H9 (cell line): ENCODE measurements at regions not wholly inside any gene's neighbourhood (a gene's known extent, or its start where the extent isn't known, plus 50 kb on each side); places are given as distances from the start of the nearest gene placed in this dataset.

Source experiments
- DNase-seq: peaks from one replicate; pipeline ENCODE4 v3.0.0-alpha.2; 2017
- H2AFZ ChIP-seq: one replicate; pipeline ENCODE4 v1.6.1; 2013; ENCODE audit warnings: mild to moderate bottlenecking, low read length, control low read depth, moderate library complexity
- H2AK5ac ChIP-seq: 2 replicates; pipeline ENCODE4 v1.6.1; 2013; ENCODE audit warnings: low read length, control low read depth, mixed read lengths; ENCODE audit not compliant: insufficient read length
- H2BK120ac ChIP-seq: one replicate; pipeline ENCODE4 v1.6.1; 2013; ENCODE audit warnings: low read depth, mild to moderate bottlenecking, low read length, control low read depth, inconsistent platforms; ENCODE audit not compliant: poor library complexity, severe bottlenecking
- H2BK12ac ChIP-seq: 2 replicates; pipeline ENCODE4 v1.6.1; 2013; ENCODE audit warnings: low read length, control low read depth, mixed read lengths, low read depth; ENCODE audit not compliant: insufficient read length
- H2BK15ac ChIP-seq: 2 replicates; pipeline ENCODE4 v1.6.1; 2013; ENCODE audit warnings: low read depth, low read length, control low read depth
- H2BK20ac ChIP-seq: one replicate; pipeline ENCODE4 v1.6.1; 2013; ENCODE audit warnings: low read depth, mild to moderate bottlenecking, low read length, control low read depth, inconsistent platforms; ENCODE audit not compliant: poor library complexity, severe bottlenecking
- H2BK5ac ChIP-seq: 2 replicates; pipeline ENCODE4 v1.6.1; 2013; ENCODE audit warnings: low read length, control low read depth, mixed read lengths; ENCODE audit not compliant: insufficient read length
- H3K14ac ChIP-seq: 2 replicates; pipeline ENCODE4 v1.6.1; 2013; ENCODE audit warnings: low read length, control low read depth; ENCODE audit not compliant: insufficient read depth
- H3K18ac ChIP-seq: 2 replicates; pipeline ENCODE4 v1.6.1; 2013; ENCODE audit warnings: low read depth, mild to moderate bottlenecking, mixed read lengths, low read length, control low read depth; ENCODE audit not compliant: insufficient read length
- H3K23ac ChIP-seq: 2 replicates; pipeline ENCODE4 v1.6.1; 2013; ENCODE audit warnings: low read length, control low read depth, mixed read lengths, low read depth; ENCODE audit not compliant: insufficient read length
- H3K23me2 ChIP-seq: 2 replicates; pipeline ENCODE4 v1.6.1; 2013; ENCODE audit warnings: low read depth, mild to moderate bottlenecking, mixed read lengths, low read length, control low read depth; ENCODE audit not compliant: insufficient read length, poor library complexity, severe bottlenecking
- H3K27ac ChIP-seq: 2 replicates; pipeline ENCODE4 v1.5.1; 2013; ENCODE audit warnings: low read length, control low read depth, mixed read lengths, low read depth; ENCODE audit not compliant: insufficient read length
- H3K27me3 ChIP-seq: 2 replicates; pipeline ENCODE4 v1.6.1; 2013; ENCODE audit warnings: low read length, control low read depth, inconsistent platforms; ENCODE audit not compliant: insufficient read depth
- H3K4ac ChIP-seq: 2 replicates; pipeline ENCODE4 v1.6.1; 2013; ENCODE audit warnings: low read depth, mild to moderate bottlenecking, control low read depth, inconsistent platforms, low read length, moderate library complexity
- H3K4me1 ChIP-seq: 2 replicates; pipeline ENCODE4 v1.6.1; 2013; ENCODE audit warnings: low read length, control low read depth, inconsistent platforms; ENCODE audit not compliant: insufficient read depth
- H3K4me2 ChIP-seq: 2 replicates; pipeline ENCODE4 v1.6.1; 2013; ENCODE audit warnings: low read length, control low read depth, mixed read lengths; ENCODE audit not compliant: insufficient read length, insufficient read depth
- H3K56ac ChIP-seq: 2 replicates; pipeline ENCODE4 v1.6.1; 2013; ENCODE audit warnings: low read depth, mild to moderate bottlenecking, mixed read lengths, low read length, control low read depth; ENCODE audit not compliant: insufficient read length
- H3K79me1 ChIP-seq: 2 replicates; pipeline ENCODE4 v1.6.1; 2013; ENCODE audit warnings: low read depth, mild to moderate bottlenecking, moderate library complexity, low read length, control low read depth, inconsistent platforms; ENCODE audit not compliant: insufficient read depth, poor library complexity, severe bottlenecking
- H3K79me2 ChIP-seq: 2 replicates; pipeline ENCODE4 v1.6.1; 2013; ENCODE audit warnings: low read length, control low read depth, inconsistent platforms; ENCODE audit not compliant: insufficient read depth
- H3K9ac ChIP-seq: 2 replicates; pipeline ENCODE4 v1.6.1; 2013; ENCODE audit warnings: low read length, control low read depth, mixed read lengths; ENCODE audit not compliant: insufficient read length; ENCODE audit errors: extremely low read depth
- H3K9me3 ChIP-seq: one replicate; pipeline ENCODE4 v1.6.1; 2013; ENCODE audit warnings: low read depth, low read length, inconsistent platforms; ENCODE audit not compliant: control insufficient read depth
- H3T11ph ChIP-seq: one replicate; pipeline ENCODE4 v1.6.1; 2013; ENCODE audit warnings: mild to moderate bottlenecking, low read length, control low read depth, inconsistent platforms
- H4K20me1 ChIP-seq: one replicate; pipeline ENCODE4 v1.6.1; 2013; ENCODE audit not compliant: control insufficient read depth, insufficient read length, insufficient read depth
- H4K5ac ChIP-seq: 2 replicates; pipeline ENCODE4 v1.6.1; 2013; ENCODE audit warnings: low read depth, mild to moderate bottlenecking, mixed read lengths, low read length, control low read depth; ENCODE audit not compliant: insufficient read length
- H4K8ac ChIP-seq: replicated peaks from 2 replicates; pipeline ENCODE4 v1.6.1; 2013; ENCODE audit warnings: low read length, control low read depth, mixed read lengths, low read depth; ENCODE audit not compliant: insufficient read length
- H4K91ac ChIP-seq: 2 replicates; pipeline ENCODE4 v1.6.1; 2013; ENCODE audit warnings: low read depth, mild to moderate bottlenecking, moderate library complexity, mixed read lengths, low read length, control low read depth; ENCODE audit not compliant: insufficient read length
- H3K27ac Mint-ChIP-seq, 3 experiments: 2 replicates in 2 of 3; 3 replicates in 1 of 3; pipeline ENCODE4 v1.8.0; 2020 to 2021; ENCODE audit warnings: mixed read lengths in 3 of 3, mild to moderate bottlenecking in 1 of 3, moderate library complexity in 1 of 3
- H3K27me3 Mint-ChIP-seq: 2 replicates; pipeline ENCODE4 v1.8.0; 2021; ENCODE audit warnings: low read depth, mild to moderate bottlenecking, moderate library complexity, mixed read lengths
- H3K36me3 Mint-ChIP-seq, 3 experiments: 2 replicates in 2 of 3; 3 replicates in 1 of 3; pipeline ENCODE4 v1.8.0; 2020 to 2021; ENCODE audit warnings: low read depth in 3 of 3, mixed read lengths in 3 of 3; ENCODE audit not compliant: insufficient read depth in 1 of 3
- H3K4me1 Mint-ChIP-seq, 2 experiments: 2 replicates each; pipeline ENCODE4 v1.8.0; 2020; ENCODE audit warnings: mixed read lengths in 2 of 2
- H3K4me3 Mint-ChIP-seq, 2 experiments: 2 replicates in 1 of 2; 3 replicates in 1 of 2; pipeline ENCODE4 v1.8.0; 2020 to 2021; ENCODE audit warnings: mild to moderate bottlenecking in 2 of 2, mixed read lengths in 2 of 2, moderate library complexity in 1 of 2
- H3K9me3 Mint-ChIP-seq, 2 experiments: 2 replicates in 1 of 2; 3 replicates in 1 of 2; pipeline ENCODE4 v1.8.0; 2020; ENCODE audit warnings: mild to moderate bottlenecking in 2 of 2, mixed read lengths in 2 of 2, moderate library complexity in 1 of 2
- CTCF ChIP-seq: fragments of 200-600 bp; sonication (generic); conservative IDR thresholded peaks from 3 replicates; pipeline ENCODE4 v1.8.0; 2021; ENCODE audit warnings: antibody characterized with exemption, mild to moderate bottlenecking
- WGBS: extraction: QIAGEN DNeasy Blood & Tissue Kit; methylation state at CpG from one replicate; pipeline ENCODE4 v1.1.7; 2013; ENCODE audit warnings: missing lambda C conversion rate, low lambda C conversion rate, mixed read lengths; ENCODE audit not compliant: insufficient read length; ENCODE audit errors: extremely low coverage; 5-methylcytosine and 5-hydroxymethylcytosine counted together

- DNase-seq, result no peak
Observed at GRCh38 chr11:42849362-42849761, 462.4 kb upstream of the API5 start.

More at GRCh38 chr11:42849362-42849761, 462.4 kb upstream of the API5 start:
- Mint-ChIP-seq H3K27ac (no peak overlapping the region), H3K9me3 (no peaks in the 10 kb centered on the region), H3K27me3 (no peaks in the 10 kb centered on the region), H3K4me1 (peaks cover 9 to 11% of the 10 kb centered on the region in 2 experiments), H3K4me3 (no peak overlapping the region), H3K36me3 (no peaks in the 10 kb centered on the region; a peak in 1 of 7 replicates)
- H3K23me2 ChIP-seq, result no peaks in the 10 kb centered on the region
- H3K4me1 ChIP-seq, result no peaks in the 10 kb centered on the region
- H3K79me1 ChIP-seq, result no peaks in the 10 kb centered on the region
- no peak overlapping the region for H2BK20ac ChIP-seq
- no peak overlapping the region for H4K5ac ChIP-seq
- H2BK15ac ChIP-seq, result no peak overlapping the region
- H3K9me3 ChIP-seq, result no peaks in the 10 kb centered on the region
- no CpG with 5 or more reads among the region's 2 CpGs for WGBS
- no peak overlapping the region for H3K27ac ChIP-seq
- no peak overlapping the region for H4K91ac ChIP-seq
- no peak overlapping the region for H3K4me2 ChIP-seq
- H3K14ac ChIP-seq, result no peak overlapping the region
- H2BK120ac ChIP-seq, result no peak overlapping the region
- H2AFZ ChIP-seq, result no peak overlapping the region
- H2BK12ac ChIP-seq, result no peak overlapping the region
- TF ChIP-seq CTCF, result no peak
- H3K79me2 ChIP-seq, result no peaks in the 10 kb centered on the region
- H3K23ac ChIP-seq, result no peak overlapping the region
- H2BK5ac ChIP-seq, result no peak overlapping the region
- no peak overlapping the region for H3K4ac ChIP-seq
- no peak overlapping the region for H2AK5ac ChIP-seq
- H3T11ph ChIP-seq, result no peak overlapping the region
- no peak overlapping the region for H3K9ac ChIP-seq
- no peak overlapping the region for H3K56ac ChIP-seq
- no peaks in the 10 kb centered on the region for H3K27me3 ChIP-seq
- no peak overlapping the region for H4K8ac ChIP-seq
- H4K20me1 ChIP-seq, result no peaks in the 10 kb centered on the region
- no peak overlapping the region for H3K18ac ChIP-seq
